Stimulated activated CD4-positive, alpha-beta T cell treated with anti-CD3 and anti-CD28 coated beads, Interleukin-1b, Interleukin-23, amount 100 ng/mL, for 4 hours (primary cell): ENCODE measurements at regions not wholly inside any gene's neighbourhood (a gene's known extent, or its start where the extent isn't known, plus 50 kb on each side); places are given as distances from the start of the nearest gene placed in this dataset.

Experiments used
- DNase-seq, 2 donors: peaks; one replicate each; pipeline ENCODE4 v3.0.0-alpha.2; 2020; ENCODE audit warnings: low read depth in 2 of 2

DNA sequence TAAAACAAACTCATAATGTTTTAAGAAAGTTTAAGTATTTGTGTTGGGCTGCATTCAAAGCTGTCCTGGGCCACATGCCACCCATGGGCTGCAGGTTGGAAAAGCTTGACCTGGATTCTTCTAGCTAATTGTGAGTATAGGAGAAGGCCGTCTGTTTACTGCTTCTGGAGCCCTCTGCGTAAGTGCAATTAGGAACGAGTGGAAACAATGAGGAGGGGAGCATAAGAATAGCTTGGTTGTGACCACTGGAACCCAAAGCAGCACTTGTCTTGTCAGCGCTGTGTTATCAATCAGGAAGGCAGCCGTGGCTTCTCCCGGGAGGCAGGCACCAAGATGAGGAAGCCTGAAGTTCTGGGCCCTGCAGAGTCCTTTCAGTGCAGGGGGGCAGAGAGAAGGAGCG lies 110.4 kb upstream of the MBNL2 start:
- DNase-seq, result no peak

DNA sequence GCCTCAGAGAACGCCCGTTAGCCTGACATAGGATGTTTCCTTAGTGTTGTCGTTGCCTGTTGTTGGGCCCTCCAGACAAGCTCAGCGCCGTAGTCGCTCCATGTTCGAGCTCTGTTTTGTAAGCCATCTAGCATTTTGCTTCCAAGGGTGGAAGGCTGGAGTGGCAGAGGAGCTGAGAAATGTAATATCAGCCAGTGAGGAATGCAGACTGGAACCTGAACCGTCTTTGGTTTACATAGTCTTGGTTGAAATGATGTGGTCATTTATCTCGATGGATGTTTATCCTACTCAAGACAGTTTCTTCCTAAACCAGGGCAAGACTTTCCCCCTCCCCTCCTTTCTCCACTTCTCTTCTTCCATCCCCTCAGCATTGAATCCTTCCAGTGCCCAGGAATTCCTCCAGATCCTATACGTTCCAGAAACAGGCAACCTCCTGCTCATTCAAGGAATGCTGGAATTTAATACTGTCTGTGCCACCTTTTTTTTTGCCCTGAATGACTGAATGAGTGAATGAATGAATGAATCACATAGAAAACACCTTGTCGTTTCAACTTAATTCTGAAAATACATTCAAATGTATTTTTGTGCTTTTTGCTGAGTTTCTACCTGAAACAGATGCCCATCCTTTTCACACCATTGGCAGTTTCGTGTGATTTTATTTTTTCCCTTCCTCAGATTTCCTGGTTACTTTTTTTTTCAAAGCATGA lies 109.5 kb upstream of the MBNL2 start:
- no peak for DNase-seq

DNA sequence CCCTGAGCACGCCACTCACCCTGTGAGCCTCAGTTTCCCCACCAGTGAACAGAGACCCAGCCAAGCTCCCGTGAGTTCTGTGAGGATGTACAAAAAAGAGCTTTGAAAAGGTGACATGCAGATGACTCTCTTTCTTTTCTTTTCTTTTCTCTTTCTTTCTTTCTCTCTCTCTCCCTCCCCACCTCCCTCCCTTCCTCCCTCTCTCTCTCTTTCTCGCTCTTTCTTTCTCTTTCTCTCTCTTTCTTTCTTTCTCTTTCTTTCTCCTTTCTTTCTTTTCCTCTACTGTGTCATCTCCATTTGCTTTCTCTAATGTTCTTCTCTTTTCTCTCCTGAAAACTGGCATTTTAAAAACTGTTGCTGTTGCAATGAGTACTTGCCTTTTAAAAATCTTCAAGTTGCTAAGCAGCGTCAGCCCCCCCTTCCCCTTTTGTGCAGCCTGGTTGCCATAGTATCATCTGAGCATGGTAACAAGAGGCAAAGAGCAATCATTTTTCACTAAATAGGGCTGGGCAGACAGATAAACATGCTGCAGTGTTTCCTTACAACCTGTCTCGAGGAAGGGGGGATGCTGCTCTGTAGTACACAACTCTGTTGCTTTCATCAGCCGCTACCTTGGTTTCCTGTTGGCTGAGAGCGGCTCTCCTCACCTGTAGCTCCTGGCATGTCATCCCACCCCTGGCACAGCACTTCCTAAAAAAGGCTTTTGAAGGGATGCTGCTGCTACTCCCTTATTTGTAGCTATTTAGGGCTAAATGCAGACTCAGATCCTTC lies 108.7 kb upstream of the MBNL2 start:
- DNase-seq, result no peak

DNA sequence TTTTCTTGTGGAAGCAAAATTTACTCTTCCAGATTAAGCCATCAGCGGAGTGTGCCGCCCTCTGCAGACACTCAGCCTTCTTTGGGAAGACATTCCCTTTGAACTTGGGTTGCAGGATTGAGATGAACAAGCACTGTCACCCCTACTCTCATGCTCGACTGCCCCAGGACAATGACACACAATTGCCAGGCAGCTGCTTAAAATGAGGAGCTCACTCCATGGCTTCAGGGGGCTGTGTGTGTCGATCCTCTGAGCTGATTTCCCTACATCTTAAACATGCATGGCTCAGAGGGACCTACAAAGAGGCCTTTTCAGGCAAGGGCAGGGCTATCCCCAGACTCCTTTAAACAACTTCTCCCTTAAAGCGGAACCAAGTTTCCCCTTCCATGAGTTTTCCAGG lies 107.5 kb upstream of the MBNL2 start:
- DNase-seq, result no peak

DNA sequence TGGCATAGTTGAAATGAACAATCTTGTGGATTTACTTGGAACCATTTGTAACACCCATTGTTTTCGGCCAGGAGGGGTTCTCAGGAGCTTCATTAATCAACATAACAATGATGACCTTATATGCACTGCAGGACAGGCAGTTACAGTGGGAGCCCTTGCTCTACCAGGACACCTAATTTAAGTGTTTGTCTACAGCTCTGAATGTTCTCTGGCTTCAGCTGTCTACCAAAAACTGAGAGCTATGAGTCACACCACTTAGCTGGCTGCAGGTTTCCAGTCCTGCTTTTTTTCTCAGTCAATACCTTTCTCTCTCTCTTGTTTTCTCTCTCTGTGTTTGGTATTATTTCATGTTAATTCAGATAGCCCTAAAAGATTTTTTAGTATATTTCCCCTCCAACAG lies 105.4 kb upstream of the MBNL2 start:
- DNase-seq, result no peak

DNA sequence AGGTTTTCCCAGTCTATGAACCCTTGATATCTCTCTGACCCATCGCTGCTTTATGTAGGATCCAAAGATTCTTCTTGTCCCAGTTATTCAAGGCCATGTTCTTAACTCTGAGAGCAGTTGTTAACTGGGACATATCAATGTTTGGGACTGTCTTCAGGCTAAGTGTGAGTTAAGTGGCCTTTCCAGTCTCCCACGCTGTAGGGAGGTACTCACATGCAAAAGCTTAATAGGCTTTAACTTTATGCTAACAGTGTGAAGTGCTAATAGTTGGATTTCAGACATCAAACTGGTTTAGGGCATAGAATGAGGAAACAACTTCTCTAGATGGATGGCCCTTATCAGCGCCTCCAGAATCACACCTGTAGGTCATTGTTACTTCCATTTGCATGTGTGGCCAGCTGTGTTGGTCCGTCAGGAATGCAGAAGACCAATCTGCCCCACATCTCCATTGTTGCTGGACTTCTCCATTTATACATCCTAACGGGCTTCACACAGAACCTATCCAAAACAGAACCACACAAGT lies 104.7 kb upstream of the MBNL2 start:
- no peak for DNase-seq

DNA sequence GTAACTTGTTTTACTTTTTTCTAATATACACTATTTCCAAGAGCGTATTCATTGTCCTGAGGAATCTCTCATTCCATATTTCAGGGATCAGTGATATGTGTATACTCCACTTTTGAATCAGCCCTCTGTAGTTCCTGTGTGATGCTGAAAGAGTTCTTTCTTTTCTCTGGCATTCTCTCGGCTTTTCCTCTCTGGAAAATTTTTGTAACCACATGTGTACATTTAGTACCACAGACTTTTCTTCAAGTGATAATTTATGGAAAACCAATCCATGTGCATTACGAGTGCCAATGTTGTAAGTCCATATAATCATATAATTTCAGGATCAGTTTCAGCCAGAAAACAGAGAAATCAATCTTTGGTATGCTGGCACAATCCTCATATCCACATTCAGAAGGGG lies 102.2 kb upstream of the MBNL2 start:
- no peak for DNase-seq

DNA sequence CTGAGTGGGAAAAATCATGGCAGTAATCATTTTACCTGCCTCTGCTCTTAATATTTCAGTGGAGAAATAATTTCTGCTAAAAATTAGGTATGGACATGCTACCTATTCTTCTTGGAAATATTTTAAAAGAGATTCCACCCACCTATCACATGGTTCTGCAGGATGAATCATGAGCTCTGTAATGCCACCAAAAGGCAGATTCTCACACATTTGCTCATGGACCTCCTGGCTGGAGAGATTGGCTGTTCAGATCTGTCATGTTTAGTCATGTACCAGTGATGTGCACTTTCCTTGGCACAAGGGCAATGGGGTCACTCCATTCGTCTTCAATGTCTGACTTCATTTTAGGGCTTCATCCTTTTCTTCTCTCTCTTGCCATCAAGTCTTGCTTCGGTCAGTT lies 101.8 kb upstream of the MBNL2 start:
- DNase-seq, result no peak

DNA sequence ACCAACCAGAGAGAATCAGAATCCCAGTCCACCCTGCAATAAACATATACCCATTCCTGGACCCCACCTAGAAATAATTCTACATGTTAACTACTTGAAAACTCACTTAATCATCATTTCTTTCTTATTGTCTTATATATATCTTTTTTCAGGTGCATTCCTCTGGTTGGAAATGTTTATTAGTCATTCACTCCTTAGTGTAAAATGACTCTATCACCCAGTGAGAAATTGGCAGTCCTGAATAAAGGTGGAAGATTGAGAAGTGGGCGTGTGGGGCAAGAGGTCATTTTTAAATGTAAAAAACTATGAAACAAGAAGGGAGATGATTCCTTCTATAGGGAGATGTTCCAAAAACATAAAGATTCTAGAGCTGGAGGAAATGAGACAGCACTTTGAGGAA lies 101.2 kb upstream of the MBNL2 start:
- no peak for DNase-seq

DNA sequence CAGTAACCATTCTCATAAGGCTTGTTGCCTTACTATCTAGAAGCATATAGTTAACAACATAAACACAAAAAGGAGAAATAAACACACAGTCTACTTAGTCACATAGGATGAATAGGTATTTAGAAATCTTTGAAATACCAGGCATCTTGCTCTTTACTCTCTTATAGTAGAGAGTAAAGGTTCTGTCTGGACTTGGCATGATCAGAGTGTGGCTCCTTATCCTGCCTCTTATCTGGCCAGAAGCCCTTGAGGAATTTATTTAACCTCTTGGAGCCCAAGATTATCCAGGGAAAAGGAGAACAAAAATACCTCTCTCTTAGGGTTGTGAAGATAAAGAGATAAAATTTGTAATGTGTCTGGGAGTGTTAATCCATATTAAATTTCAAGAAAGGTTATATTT lies 100.2 kb upstream of the MBNL2 start:
- no peak for DNase-seq

DNA sequence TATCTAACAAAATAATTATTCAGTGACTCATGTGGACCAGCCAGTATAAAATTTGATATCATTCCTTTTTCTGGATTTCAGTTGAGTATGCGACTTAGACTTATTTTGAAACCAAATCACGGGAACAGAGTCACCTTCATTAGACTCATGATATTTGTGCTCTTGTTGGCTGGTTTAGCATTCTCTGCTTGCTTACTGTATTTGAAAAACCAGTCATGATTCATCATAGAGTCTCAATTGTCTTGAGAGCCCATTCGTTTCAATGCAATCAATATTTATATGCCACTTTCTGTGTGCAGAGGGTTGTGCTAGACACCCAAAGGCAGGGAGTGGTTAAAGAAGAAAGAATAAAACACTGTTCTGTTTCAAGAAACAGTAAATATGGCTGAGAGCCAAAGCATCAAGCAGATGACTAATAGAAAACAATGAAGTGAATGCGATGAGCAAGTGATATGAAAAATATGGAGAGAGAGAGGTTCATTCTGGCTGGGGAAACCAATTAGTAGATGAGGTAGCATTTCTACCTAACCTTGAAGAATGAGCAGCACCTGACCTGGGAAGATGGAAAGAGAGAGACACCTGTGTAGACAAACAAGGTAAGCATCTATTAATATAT lies 99.6 kb upstream of the MBNL2 start:
- no peak for DNase-seq

DNA sequence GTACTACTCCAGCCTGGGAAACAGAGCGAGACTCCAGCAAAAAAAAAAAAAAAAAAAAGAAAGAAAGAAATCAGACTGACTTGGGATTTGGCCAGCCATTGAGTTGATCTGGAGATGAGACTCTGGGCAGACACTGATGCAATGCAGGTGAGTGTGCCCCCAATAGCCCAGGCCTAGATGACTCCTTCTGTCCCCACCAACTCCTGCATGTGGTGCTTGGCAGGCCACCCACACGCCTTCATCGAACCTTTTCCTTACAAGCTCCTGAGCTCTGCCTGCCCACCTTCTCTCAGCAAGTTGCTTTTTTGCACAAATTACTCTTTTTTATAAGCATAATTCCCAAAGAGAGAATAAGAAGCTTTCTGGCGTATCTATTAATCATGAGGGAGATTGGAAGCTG lies 97.9 kb upstream of the MBNL2 start:
- no peak for DNase-seq

DNA sequence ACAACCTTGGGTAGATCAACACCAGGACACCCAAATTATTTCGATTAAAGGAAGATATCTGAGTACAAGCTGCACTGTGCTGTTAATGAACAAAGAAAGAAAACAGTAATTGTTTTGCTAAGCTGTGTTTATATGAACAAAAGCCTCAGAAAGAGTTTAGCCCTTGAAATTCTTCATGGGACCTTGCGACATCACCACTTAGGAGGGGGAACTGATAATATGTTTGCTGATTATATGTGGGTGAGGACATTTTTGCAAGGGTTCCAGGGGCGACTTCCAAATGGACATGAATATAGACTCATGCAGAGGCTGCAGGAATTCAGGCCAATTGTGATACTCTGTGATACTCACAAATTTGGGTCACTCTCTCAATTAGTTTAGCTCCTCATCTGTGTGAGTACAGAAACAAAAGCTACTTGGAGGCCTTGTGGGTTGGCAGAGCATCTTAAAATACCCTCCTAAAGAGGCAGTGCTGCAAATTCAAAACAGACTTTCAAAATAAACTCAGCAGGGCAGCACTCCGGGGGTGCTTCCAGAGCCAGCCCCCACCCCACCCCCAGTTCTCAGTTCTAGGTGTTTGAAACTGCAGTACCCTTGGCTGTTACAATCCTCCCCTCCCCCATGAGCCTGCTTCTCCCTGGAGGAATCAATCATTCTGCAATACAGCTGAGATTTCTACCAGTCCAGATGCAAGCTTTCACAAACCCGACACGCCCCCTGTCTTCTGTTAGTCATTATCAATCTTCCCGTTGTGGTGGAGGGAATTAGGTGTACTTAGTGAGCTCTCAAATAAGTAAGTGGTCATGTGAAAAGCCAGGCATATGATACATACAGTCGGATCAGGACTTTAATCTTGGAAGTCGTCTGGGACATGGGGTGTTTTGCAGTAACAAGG lies 97.0 kb upstream of the MBNL2 start:
- DNase-seq, result no peak

DNA sequence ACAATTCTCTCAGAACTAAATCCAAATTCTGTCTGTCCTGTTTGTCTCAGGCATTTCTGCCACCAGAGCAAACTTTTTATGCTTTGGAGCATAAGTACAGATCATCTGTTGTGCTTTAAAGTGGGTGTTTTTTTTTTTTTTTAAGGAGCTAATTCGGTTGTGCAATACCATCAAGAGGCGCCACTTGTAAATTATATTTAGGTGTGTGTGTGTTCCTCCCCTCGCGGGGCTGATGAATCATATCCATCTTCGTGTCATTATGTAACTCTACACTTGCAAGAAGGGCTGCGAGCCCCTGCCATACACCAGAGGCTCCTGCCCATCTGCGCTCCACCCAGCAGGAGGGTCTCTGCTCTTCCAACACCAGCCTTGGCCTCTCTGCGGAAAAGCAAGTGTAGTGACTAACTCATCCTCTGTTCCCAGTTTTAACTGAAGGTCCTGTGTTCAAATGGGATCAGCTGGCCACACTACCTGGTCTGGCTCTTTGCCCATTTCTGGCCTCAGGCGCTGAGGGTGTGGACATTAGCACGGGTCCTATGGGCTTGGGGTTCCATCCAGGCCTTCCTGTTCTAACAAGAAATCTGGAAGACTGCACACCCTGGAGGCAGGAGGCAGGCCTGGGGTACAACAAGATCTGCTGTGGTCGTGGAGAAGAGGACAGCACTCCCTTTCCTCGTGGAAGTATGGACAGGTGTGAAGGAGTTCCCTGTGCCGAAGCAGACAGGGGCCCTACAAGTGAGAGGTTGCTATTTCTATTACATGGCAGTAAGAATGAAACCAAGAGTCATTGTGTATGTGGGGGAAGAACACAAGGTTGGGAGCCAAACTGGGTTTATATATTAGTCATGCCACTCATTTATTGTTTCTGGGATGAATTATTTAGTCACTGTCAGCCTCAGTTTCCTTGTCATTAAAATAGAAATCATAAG lies 96.1 kb upstream of the MBNL2 start:
- DNase-seq, result no peak

DNA sequence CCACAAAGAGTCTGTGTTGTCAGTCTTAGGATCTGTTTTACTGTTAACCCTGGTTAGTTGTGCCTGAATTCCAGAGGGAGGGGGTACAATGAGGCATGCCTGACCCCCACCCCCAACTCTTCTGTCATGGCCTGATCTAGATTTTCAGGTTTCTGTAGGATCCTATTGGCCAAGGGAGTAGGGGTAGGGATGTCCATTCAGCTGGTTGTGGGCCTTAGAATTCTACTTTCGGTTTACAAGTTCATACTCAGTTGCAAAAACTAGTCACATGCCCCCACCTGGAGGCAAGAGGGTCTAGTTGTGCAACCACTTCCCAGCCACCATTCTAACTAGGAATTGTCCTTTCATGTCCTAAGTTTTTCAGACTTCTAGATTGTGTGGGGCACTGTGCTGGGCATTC lies 94.3 kb upstream of the MBNL2 start:
- DNase-seq, result no peak

DNA sequence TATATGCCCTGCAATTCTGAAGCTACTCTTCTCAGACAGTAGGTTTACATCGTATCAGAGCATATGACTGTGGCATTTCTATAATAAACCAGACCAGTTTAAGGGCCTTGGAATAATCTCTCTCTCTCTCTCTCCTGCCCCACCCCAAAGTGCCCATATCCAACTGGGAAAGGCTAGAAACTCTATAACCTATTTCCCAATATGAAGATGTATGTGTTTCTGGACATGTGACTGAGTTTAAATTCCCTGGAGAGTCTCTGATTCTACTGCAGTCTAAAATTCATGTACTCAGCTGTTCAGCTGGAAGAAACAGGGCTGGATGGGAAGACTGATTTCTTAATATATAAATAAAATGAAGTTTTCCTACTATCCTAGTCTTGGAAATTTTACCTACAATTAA lies 91.9 kb upstream of the MBNL2 start:
- DNase-seq, result no peak

DNA sequence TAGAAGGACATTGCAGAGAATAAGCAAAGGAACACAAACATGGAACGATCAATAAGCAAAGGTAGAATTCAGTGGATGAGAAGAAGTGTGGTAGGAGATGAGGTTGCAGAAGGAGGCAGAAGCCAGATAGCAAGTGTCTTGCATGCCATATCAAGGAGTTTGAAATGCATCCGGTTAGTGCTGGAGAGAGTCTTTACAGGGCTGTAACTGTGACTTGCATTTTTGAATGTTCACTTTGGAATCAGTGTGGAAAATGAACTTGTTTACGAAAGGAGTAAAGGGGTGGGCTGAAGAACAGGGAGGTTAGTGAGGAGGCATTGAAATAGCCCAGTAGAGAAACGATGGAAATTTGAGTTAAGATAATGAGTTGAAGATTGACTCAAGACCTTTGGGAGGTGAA lies 90.7 kb upstream of the MBNL2 start:
- DNase-seq, result no peak

DNA sequence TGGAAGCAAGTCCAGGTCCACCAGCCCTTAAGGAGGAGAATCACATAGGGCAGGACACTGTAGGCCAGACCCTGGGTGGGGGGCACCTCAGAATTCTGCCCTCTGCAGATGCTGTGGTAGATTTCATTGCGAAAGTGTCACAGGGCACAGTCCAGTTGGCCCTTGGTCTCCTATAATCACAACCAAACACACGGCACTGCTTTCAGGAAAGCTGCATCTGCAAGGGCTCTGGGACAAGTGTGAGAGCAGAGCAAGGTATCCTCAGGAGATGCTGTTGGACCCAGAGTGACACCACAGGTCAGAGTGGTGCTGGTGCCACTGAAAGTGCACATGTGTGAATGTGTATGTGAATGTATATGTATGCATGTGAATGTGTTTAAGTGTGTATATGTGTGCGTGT lies 88.6 kb upstream of the MBNL2 start:
- DNase-seq, result no peak

DNA sequence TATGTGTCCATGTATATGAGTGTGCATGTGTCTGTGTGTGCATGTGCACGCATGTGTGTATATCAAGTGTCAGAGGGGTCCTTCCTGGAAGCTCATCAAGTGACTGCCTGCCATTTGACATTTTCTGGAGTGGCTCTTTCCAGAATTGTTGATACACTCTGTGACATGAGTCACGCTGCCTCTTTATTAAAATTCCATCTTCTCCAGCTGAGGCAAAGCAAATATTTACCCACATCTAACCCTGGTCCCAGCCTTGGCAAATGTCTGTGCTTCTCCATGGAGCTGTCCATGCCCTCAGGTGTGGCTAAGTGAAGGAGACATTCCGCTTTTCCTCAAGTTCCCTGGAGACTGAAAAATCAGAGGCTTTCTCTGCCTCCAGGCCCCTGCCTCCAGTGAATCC lies 88.2 kb upstream of the MBNL2 start:
- DNase-seq, result no peak

DNA sequence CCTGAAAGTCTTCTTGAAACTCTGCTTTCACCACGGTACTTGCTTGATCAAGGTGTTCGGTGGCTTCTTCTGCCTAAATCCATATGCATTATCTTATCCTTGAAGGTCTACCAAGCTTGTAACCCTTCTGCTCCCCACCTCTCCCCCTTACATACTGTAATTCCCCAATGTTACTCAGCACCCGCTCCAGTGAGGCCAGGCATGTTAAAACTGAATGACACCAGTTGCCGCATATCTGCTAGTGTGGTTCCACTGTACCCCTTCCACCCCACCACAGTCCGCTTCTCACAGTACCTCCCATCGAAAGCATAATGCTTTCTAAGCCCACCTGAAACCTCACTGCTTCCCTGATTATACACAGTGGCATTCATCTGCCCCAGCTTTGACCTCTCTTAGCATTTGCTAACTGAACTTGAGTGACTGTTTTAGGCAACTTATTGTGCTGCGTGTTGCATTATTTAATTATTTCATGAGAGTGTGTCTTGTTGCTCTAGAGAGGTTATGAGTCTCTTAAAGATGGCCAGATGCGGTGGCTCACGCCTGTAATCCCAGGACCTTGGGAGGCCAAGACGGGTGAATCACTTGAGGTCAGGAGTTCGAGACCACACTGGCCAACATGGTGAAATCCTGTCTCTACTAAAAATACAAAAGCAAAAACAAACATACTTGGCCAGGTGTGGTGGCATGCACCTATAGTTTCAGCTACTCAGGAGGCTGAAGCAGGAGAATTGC lies 87.6 kb upstream of the MBNL2 start:
- DNase-seq, result no peak
